Activated gamma-delta T cell (primary cell): ENCODE measurements at regions not wholly inside any gene's neighbourhood (a gene's known extent, or its start where the extent isn't known, plus 50 kb on each side); places are given as distances from the start of the nearest gene placed in this dataset.

Experiments
- DNase-seq: peaks from one replicate; lab custom pipeline; 2025; lab: John Stamatoyannopoulos, UW

GRCh38 chr4:52522093-52522492, 137.0 kb downstream of the USP46 start:
- DNase-seq, result peak; percentile 0

GRCh38 chr4:52529983-52530382, 129.1 kb downstream of the USP46 start:
- DNase-seq, result no peak

- DNase-seq, result no peak
These were observed 123.3 kb downstream of the USP46 start for GRCh38 chr4:52535793-52536192.
